IPS DF 4.7 (cell line): ENCODE measurements at regions not wholly inside any gene's neighbourhood (a gene's known extent, or its start where the extent isn't known, plus 50 kb on each side); places are given as distances from the start of the nearest gene placed in this dataset.

Source experiments
- DNase-seq: peaks from one replicate; pipeline ENCODE4 v3.0.0-alpha.2; 2013; ENCODE audit warnings: low spot score; ENCODE audit errors: extremely low read depth

DNA sequence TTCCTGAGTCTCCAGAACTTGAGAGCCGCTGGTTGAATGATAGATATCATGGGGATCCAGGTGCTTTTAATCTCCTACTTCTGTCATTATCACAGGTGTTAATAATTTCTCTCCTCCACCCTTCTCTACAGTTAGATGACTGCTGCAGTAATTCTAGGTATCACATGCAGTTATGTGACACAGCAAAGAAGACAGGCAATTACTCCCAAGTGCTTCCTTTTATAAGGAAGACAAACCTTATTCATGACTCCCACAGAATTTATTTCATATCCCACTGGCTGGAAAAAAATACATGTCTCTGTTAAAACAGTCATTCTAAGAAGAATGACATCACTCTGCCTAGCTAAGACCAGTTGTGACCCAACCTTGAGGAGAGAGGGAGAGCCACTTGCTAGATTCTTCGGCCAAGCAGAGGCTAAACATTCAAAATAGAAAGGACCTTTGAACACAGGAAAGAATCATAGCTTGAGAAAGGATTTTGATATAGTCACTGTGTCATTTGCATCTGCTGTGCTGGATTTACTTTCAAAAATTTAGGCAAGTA lies 500.6 kb downstream of the SI start:
- DNase-seq, result no peak

DNA sequence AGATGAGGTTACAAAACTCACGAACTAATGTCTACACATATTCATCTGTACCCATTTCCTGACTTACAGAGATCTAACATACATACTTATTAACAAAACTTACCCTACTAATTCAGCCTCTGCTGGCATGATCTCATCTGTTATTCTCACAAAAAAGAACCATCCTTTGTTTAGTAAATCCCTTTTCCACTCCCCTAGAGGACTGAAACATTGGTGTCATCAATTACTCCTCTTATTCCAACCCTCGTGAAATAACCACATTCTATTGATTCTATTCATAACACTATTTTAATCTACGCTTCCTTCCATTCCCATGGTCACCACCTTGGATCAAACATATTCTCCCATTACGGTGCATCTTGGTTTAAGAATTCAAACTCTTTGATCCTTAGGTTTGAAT lies 505.9 kb downstream of the SI start:
- DNase-seq, result no peak

DNA sequence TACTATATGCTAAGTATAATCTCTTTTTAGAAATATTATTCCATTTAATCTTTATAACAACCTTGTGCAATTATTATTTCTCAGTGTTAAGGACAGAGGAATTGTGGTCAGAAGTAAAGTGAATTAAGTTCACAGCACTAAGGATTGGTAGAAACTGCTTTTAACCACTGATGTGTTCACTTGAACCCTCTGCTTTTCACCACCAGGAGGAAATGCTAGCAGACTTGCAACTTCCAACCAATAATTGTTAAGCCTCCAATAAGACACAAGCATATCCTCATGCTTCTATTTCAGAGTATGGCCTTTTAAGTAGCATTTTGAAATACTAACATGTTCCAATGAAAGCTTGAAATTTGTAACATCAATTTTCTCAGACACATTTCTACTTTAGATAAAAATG lies 527.4 kb downstream of the SI start:
- no peak for DNase-seq

DNA sequence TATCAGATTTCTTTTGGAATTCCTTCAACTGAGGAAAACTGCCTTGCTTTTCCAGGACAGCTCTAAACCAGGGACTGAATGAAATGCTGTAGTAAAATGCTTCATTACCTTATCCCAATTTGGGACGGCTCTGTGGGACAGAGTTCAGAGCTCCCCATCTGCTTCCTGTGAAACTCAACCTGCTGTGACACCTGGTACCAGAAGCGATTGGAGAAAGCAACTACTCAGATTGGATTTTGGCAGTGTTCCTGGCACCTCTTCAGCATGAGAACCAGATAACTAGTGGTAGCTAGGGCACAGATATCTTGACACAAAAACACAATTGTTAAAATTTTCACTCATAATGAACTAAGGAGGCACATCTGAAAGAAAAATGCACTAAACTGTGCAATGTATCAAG lies 539.1 kb downstream of the SI start:
- DNase-seq, result no peak

DNA sequence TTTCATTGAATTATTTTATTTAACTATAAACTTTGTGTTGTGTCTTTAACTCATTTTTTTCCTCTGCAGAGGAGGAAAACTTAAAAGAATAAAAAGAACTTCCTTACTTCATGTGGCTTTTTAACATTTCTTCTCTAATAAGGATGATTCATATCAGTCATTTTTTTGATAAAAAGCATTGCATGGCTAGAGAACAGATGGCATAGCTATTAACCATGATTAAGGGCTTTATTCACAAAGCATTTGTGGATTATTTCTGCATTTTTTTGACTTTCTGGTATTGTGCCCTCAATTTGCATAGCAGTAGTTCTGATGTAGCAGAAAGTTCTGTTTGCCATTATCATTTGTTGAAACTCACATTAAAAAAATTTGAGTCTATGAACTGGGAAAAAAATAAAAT lies 540.8 kb downstream of the SI start:
- DNase-seq, result no peak

DNA sequence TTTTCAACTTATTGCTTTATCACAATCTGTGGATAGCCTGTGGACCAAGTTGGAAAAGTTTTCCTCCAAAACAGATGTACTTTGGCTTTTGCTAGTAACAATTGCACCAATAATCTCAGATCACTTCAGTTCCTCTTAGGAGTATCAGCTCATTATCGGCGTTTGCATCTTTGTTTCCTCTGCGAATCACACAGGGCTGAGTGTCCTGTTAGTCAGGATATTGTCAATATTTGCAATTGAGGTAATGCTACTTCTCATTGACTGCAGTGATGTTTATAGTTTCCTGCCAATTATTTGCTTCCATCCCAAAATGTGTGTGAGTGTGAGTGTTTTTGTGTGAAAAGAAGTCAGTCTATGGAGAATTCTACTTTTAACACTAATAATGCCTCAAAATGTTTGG lies 545.0 kb downstream of the SI start:
- DNase-seq, result no peak

DNA sequence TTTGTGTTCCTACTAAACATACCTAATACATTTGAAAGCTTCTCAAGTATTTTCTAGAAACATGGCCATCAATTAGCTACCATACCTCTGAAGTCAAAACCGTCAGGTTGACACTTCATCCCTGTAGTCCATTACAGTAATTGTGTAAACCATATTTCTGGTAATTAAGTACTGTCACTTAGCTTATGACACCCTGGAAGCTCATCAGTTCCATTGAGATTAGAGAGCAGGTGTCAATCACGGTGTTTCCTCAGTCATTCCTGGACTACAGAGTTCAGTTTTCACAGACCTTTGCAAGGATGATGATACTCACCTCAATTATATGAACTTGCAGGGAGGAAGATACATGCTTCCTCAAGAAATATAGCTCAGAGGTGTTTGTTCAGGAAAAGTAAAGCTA lies 552.0 kb downstream of the SI start:
- DNase-seq, result no peak

DNA sequence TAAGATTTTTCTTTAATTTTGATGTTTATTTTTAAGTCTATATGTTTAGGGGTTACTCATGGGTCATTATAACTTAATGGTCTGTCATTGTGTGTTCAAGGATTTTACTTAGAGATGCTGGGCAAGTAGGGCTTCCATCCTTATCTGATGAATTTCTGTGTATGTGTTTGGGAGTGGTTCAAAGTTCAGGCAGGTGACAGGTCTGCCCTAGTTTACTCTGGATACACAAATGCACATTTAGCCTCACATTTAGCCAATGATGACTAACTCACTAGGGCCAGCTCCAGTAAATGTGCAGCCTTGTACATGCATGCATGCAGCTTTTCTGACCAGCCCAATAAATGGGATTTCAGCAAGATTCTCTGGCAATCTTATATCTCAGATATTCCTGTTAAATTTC lies 554.1 kb downstream of the SI start:
- DNase-seq, result no peak

DNA sequence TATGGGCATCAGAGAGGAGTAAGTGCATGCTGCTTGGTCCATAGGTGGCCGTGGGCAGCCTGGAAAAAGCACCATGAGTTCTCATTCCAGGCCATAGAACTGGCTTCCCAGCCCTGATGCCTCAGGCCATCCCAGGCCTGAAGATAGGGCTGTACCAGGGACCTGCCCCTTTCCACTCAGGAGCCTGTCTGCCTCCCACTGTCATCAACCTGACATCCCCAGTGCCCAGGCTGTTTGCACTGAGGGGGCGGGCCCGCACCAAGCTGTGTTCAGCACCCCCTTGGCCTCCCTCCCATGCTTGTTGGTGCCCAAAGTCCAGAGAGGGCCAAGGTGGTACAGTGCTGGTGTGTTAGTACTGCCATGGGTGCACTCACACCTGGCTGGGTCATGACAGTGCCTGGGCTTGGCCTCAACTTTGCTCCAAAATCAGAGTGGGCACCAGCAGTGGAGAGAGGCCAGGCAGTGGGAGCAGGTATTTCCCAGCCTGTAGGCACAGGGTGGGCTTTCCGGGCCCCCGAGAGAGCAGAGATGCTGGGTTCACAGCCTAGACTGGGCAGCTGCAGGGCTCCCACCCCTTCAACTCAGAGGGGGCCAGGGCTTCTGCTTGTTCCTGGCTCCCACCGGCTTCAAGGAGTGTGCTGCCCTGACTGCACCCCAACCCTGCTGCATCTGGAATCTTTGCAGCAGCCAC lies 556.1 kb downstream of the SI start:
- no peak for DNase-seq

DNA sequence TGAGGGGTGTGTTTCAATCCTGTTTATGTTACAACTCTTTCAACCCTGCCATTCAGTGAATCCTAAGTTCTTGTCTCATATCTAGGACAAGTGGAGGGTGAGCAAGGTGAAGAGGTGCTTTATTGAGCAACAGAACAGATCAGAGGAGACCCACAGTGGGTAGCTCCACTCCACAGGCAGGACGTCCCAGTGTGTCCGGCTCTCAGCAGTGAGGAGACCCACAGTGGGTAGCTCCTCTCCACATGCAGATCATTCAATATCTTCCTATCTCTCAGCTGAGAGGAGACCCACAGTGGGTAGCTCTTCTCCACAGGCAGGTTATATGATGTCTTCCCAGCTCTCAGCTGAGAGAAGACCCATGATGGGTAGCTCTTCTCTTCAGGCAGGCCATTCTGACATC lies 556.7 kb downstream of the SI start:
- DNase-seq, result no peak

DNA sequence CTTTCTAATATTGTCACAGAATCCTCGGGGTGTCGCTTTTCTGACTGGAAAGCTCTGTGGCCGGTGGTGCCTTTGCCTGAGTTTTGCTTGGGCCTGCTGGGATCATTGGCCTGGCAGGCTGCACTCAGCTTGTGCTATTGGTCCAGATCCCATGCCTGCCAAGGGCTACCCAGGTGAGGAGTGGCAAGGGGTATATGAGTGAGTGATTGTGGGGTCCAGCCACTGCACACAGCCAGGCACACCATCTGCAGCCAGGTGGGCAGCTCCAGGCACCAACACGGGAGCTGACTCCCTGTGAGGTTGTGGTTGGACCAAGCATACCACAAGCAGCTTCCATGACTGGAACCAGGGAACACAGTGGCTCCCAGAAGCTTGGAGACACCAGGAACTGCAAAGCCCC lies 557.2 kb downstream of the SI start:
- DNase-seq, result no peak

DNA sequence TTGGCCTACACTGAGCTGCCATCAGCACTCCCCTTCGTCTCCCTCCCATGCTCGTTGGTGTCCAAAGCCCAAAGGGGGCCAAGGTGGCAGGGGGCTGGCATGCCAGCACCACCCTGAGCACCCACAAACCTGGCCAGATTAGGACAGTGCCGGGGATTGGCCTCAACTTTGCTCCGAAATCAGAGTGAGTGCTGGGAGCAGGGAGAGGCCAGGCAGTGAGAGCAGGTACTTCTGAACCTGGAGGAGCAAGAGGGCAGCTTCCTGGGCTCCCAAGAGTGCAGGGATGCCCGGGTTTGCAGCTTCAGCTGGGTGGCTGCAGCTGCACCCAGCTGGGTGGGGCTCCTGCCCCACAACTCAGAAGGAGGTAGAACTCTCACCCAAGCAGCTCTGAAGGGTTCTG lies 563.0 kb downstream of the SI start:
- no peak for DNase-seq

DNA sequence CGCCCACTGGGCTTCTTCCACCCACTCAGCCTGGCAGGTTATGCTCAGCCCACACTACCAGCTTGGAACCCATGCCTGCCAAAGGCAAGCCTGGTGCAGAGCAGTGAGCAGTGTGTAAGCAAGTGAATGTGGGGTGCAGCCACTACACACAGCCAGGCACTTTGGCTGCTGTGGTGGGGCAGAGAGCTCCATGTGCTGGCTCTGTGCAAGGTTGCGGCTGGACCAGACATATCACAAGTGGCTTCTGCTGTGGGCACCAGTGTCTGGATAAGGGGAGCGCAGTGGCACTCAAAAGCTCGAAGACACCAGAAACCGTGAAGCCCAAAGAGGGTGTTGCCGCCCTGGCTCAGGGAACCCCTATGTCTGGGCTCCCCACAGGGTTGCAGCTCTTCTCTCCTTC lies 563.7 kb downstream of the SI start:
- no peak for DNase-seq

DNA sequence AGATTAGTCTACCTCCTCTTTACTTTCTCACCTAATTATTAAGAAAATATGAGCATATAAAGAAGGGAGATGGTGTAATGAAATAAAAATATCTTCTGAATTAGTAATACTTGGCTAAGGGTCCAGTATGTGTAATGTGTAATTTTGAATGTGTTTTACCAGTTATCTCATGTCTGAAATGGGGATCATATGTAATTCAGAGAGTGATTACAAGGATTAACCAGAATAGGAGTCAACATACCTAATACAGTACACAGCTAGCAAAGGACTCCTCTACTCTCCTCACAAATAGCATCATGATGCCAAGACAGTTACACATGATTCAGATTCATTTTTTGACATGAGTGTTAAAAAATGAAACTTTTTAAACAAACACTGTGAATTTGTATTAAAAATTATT lies 570.4 kb downstream of the SI start:
- no peak for DNase-seq

DNA sequence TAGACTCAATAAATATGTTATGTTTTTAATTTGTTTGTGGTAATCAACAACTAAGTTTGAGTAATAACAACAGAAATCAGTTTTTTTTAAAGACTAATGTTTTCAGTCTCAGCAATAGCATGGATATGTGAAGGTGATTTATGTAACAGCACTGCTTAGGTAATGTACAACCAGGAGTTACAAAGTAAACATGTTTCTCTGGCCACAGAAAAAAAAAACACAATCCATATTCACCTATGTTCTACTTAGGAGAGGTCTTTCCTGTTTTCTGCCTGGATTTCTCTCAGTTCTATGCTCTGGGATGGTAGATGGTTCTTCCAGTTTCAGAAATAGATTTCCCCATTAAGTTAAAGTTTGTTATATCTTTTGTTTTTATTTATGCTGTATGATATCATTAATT lies 579.4 kb downstream of the SI start:
- DNase-seq, result no peak

DNA sequence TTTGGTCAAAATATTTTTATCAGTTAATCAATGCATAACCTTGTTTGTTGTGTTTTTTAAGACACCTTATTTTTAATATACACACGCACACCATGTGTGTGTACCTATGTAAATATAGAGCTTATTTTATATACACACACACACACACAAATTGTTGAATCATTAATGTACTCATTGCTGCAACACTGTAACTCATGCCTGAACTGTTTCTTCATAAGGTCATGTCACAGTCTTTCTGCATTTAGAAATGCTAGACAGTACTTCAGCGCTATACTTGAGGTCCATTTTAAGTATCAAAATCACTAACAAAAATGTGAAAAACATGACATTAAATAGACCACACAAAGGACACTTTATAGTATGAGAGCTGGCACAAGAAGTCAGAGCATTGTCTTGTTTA lies 589.4 kb downstream of the SI start:
- DNase-seq, result no peak

DNA sequence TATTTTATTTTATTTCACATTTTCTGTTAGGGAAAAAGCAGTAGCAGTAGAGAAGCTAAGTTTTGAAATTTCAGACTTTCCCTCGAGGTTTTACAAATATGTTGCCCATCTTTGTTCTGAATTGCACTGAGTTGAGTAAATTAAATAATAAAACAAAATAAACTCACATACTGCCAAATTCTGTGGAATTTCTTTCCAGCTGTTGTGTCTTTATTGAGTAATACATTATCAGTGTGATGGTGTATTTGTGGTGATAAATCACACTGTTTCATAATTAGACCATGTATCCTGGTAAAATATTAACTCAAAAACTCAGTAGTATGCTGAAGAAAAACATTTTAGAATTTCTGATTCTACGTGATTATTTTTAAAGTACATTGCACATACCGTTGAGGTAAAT lies 592.1 kb downstream of the SI start:
- no peak for DNase-seq

DNA sequence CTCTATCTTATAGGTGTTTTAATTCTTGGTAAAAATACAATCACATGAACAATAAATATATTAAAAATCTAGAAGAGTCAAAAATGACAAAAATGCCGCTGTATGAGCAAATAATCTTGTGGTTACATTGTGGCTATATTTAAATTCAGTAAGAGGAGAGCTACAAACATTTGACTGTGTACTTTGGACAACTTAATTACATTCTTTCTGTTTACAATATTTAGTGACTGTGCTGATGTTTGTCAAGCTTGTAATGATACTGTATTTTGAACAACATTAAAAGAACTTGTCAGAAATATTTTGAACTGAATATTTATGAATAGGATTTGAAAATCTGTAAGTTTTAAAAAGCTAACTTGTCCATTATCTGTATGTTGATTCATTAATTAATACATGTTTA lies 598.3 kb downstream of the SI start:
- DNase-seq, result no peak

DNA sequence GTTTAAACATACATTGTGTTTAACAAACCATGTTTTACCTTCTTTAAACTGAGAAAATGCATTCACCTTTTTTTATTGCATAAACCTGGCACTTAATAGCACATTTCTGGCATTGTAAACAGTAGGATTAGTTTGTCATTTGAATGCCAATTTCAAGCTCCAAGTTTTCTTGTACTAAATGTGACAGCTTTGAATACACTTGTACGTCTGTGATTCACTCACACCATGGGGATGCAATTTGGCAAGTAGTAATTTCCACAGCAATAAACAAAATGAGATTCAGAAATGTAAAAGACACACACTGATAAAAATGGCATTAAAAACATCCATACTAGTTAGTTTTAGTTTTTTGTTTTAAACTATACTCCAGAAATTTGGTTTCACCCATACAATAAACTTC lies 598.9 kb downstream of the SI start:
- DNase-seq, result no peak

DNA sequence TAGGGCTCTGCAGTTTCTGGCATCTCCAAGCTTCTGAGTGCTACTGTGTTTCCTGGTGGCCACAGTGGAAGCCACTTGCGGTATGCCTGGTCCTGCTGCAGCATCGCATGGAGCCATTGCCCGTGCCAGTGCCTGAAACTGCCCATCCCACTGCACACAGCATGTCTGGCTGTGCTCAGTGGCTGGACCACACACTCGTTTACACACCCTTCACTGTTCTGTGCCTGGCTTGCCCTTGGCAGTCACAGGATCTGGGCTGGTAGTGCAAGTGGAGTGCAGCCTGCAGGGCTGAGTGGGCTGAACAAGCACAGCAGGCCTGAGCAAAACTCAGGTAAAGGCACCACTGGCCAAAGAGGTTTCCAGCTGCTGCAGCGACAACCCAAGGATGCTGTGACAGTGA lies 600.0 kb downstream of the SI start:
- DNase-seq, result no peak

DNA sequence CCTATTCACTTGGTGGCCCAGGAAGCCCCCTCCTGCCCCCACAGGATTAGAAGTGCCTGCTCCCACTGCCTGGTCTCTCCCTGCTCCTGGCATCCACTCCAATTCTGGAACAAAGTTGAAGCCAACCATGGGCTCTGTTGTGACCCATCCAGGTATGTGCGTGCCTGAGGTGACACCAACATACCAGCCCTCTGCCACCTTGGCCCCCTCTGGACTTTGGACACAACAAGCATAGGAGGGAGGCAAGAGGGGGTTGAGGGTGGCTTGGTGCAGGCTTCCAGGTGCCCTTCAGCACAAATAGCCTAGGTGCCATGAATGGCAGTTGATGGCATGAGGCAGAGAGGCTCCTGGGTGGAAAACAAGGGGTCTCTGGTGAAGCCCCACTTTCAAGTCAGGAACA lies 600.9 kb downstream of the SI start:
- no peak for DNase-seq

DNA sequence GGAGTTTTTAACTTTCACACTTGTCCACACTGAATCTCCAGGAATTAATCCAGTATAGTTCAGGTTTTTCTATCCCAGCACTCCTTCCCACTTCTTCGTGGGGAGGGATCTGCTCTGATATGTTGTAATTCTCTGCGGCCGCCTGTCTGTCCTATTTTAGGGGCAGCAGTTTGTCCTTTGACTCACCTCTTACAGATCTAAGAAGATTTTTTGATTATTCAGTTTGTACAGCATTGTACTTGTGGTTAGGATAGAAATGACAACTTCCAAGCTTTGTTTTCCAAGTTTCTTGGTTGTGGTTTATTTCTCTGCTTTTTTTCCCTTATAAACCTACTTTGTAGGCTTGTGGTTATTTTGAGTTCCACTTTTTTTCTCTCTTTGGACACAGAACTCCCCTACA lies 601.7 kb downstream of the SI start:
- DNase-seq, result no peak

DNA sequence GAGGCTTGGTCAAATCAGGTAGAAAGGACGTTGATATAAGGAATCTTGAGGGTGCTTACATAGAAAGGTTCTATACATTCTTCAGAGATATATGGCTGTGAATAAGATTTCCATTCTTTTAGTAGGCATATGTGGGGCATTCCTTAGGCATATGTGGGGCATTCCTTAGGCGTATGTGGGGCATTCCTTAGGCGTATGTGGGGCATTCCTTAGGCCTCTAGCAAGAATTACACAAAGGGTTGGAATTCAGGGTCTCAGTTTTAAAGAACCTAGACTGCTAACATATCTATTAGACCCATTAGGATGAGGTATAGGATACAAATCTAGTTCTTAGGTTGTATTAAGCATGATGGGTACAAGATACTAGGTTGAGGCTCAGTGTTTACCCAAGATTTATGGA lies 607.8 kb downstream of the SI start:
- DNase-seq, result no peak

DNA sequence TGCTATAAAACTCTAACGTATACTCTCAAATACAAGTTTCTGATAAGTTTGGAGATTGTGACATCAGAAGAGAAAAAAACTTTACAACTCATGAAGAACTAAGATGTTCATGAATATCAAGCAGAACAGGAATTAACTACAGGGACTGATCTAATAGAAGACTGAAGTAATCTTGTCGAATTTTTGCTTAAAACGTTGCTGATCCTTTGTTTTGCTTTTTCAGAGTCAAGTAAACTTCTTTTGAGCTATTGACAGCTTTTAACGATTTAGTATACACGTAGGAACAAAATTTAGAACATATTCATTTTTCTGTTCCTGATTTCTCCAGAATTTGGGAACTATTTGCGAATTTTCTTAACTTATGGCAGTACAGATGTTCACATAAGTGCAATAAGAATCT lies 610.2 kb downstream of the SI start:
- DNase-seq, result no peak
